Osteocyte (in vitro differentiated cells): ENCODE measurements at regions not wholly inside any gene's neighbourhood (a gene's known extent, or its start where the extent isn't known, plus 50 kb on each side); places are given as distances from the start of the nearest gene placed in this dataset.

Experiments
- DNase-seq: peaks from one replicate; pipeline ENCODE4 v3.0.0; 2021; ENCODE audit warnings: mixed read lengths; ENCODE audit not compliant: unreplicated experiment; ENCODE audit errors: extremely low spot score
- H3K27ac Mint-ChIP-seq: one replicate; pipeline ENCODE4 v1.8.0; 2021; ENCODE audit warnings: mild to moderate bottlenecking, mixed read lengths; ENCODE audit not compliant: unreplicated experiment
- H3K27me3 Mint-ChIP-seq: one replicate; pipeline ENCODE4 v1.8.0; 2021; ENCODE audit warnings: mixed read lengths; ENCODE audit not compliant: unreplicated experiment
- H3K36me3 Mint-ChIP-seq: one replicate; pipeline ENCODE4 v1.8.0; 2021; ENCODE audit warnings: mixed read lengths; ENCODE audit not compliant: unreplicated experiment
- H3K4me1 Mint-ChIP-seq: one replicate; pipeline ENCODE4 v1.8.0; 2021; ENCODE audit warnings: mixed read lengths; ENCODE audit not compliant: unreplicated experiment
- H3K4me3 Mint-ChIP-seq: one replicate; pipeline ENCODE4 v1.8.0; 2021; ENCODE audit warnings: mild to moderate bottlenecking, moderate library complexity, mixed read lengths; ENCODE audit not compliant: unreplicated experiment
- H3K9me3 Mint-ChIP-seq: one replicate; pipeline ENCODE4 v1.8.0; 2021; ENCODE audit warnings: mixed read lengths; ENCODE audit not compliant: unreplicated experiment
- CTCF ChIP-seq: fragments of 200-600 bp; sonication (generic); IDR thresholded peaks from 2 replicates; pipeline ENCODE4 v1.5.0; 2021; ENCODE audit warnings: antibody characterized with exemption, mild to moderate bottlenecking, moderate library complexity

- DNase-seq = no peak
- TF ChIP-seq CTCF = no peak
- H3K27me3 Mint-ChIP-seq = no peaks in the 10 kb centered on the region
- no peaks in the 10 kb centered on the region for H3K36me3 Mint-ChIP-seq
- peaks cover 3% of the 10 kb centered on the region for H3K9me3 Mint-ChIP-seq
- peaks cover 24% of the 10 kb centered on the region for H3K4me1 Mint-ChIP-seq
- no peak overlapping the region for H3K4me3 Mint-ChIP-seq
- no peak overlapping the region for H3K27ac Mint-ChIP-seq
Observed at GRCh38 chr18:44518091-44518615, 162.5 kb upstream of the SETBP1 start.

DNA sequence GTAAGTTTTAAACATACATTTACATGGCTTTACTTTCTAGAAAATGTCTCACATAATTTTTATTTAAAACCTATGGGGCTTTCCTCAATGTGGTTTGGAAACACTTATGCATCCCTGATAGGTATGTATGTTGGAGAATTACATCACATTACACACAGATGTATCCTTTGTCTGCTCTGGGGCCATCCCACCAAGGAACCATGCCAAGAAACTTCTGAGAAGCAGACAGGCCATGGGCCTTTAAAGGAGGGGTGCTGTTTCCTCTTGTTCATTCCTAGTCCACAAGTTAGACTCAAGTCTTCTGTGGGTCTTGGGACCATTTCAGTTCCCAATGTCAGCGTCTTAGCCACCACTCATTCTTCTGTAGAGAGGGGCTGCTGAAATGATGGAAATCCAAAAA is 162.0 kb upstream of the SETBP1 start:
- DNase-seq = no peak
- no peak overlapping the region for H3K27ac Mint-ChIP-seq
- no peak overlapping the region for H3K4me3 Mint-ChIP-seq
- H3K9me3 Mint-ChIP-seq = peaks cover 3% of the 10 kb centered on the region
- H3K27me3 Mint-ChIP-seq = no peaks in the 10 kb centered on the region
- H3K36me3 Mint-ChIP-seq = no peaks in the 10 kb centered on the region
- no peak for TF ChIP-seq CTCF
- H3K4me1 Mint-ChIP-seq = peaks cover 24% of the 10 kb centered on the region

DNA sequence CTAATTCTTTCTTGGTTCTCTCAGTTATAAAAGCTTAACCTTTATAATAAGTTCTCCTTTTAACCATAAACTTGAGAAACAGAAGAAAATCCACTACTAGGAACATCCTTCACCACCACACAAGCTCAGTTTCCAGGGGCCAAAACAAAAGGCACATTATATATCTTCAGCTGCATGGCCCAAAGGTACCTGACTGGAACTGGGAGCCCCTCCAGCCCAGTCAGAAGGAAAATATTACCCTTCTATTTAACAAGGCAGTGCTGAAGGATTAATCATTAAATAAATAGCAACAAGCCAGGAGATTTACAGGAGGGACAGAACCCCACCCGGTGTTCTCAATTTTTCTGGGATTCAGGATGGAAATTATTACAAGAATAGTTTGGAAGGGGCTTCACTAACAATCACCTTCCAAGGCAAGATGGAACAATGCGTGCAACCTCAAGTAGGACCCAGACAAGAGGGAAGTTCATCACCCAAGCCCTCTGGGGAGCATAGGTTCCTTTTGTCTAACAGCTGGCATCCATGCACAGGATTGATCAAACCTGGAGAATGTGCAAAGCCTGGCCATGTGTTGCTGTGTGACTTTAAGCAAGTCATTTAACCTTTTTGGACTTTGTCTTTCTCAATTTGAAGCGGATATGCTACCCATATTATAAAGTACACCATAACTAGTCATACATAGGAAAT is 159.6 kb upstream of the SETBP1 start:
- peak overlapping the region; percentile 41 for H3K27ac Mint-ChIP-seq
- no peak for DNase-seq
- H3K4me3 Mint-ChIP-seq = no peak overlapping the region
- peaks cover 3% of the 10 kb centered on the region for H3K9me3 Mint-ChIP-seq
- no peaks in the 10 kb centered on the region for H3K27me3 Mint-ChIP-seq
- no peaks in the 10 kb centered on the region for H3K36me3 Mint-ChIP-seq
- TF ChIP-seq CTCF = no peak
- peaks cover 24% of the 10 kb centered on the region for H3K4me1 Mint-ChIP-seq

- Mint-ChIP-seq H3K27ac (peak overlapping the region; percentile 41), H3K27me3 (no peaks in the 10 kb centered on the region), H3K9me3 (peaks cover 3% of the 10 kb centered on the region), H3K4me3 (no peak overlapping the region), H3K36me3 (no peaks in the 10 kb centered on the region), H3K4me1 (peaks cover 24% of the 10 kb centered on the region)
- TF ChIP-seq CTCF = no peak
- DNase-seq = no peak
Observed at GRCh38 chr18:44521668-44522022, 159.0 kb upstream of the SETBP1 start.

DNA sequence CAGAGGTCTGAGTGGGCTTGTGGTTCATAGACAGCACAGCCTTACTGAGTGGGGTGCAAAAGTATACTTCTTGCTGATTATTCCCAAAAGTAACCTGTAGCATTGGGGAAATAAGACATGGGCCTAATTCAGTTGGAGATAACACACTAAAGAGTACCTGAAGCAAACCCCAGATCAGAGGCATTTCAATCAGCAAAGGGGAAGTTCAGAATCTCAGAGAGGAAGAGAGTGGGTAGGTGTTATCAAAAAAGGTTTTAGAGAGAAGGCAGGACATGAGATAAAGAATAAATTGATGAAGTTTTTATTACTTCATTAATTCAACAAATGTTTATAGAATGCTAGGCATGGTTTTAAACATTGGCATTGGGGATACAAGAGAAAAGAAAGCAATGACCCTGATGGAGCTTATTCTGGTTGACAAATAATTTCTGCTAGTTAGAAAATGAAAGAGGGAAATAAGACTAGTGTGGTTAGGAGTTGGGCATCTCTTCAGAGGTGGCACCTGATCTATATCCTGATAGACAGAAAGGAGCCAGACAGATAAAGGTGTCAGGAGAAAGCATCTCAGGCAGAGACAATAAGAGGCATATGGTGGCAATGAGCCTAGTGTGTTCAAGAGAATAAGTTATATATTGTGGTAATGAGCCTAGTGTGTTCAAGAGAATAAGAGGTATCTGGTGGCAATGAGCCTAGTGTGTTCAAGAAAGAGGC is 153.8 kb upstream of the SETBP1 start:
- Mint-ChIP-seq H3K4me3 (no peak overlapping the region), H3K36me3 (no peaks in the 10 kb centered on the region), H3K27ac (no peak overlapping the region), H3K27me3 (no peaks in the 10 kb centered on the region), H3K4me1 (peaks cover 1% of the 10 kb centered on the region), H3K9me3 (peaks cover 2% of the 10 kb centered on the region)
- no peak for DNase-seq
- TF ChIP-seq CTCF = no peak
